Hepatocyte (in vitro differentiated cells): ENCODE measurements at regions not wholly inside any gene's neighbourhood (a gene's known extent, or its start where the extent isn't known, plus 50 kb on each side); places are given as distances from the start of the nearest gene placed in this dataset.

Source experiments
- CTCF ChIP-seq: fragments of 200-600 bp; sonication (generic); IDR thresholded peaks from 2 replicates; pipeline ENCODE4 v1.5.1; 2016; ENCODE audit warnings: antibody characterized with exemption, mild to moderate bottlenecking; ENCODE audit not compliant: poor library complexity
- EZH2 ChIP-seq: fragments of 200-600 bp; sonication (generic); IDR thresholded peaks from 2 replicates; pipeline ENCODE4 v1.6.1; 2016; ENCODE audit warnings: antibody characterized with exemption, mild to moderate bottlenecking, borderline replicate concordance
- EZH2phosphoT487 ChIP-seq: fragments of 200-600 bp; sonication (generic); IDR thresholded peaks from one replicate; pipeline ENCODE4 v1.6.1; 2018; ENCODE audit warnings: antibody characterized with exemption, mild to moderate bottlenecking, low read depth, moderate library complexity; ENCODE audit not compliant: unreplicated experiment, severe bottlenecking

- TF ChIP-seq CTCF (no peak), EZH2 (no peak), EZH2phosphoT487 (no peak)
Observed at GRCh38 chr4:14518136-14518535, 484.1 kb upstream of the CPEB2 start.
